ENCODE measurements at regions not wholly inside any gene's neighbourhood (a gene's known extent, or its start where the extent isn't known, plus 50 kb on each side); places are given as distances from the start of the nearest gene placed in this dataset.
"Not testable (repeated sequence)": the region's sequence is repeated elsewhere in the genome, so short reads cannot be mapped to it uniquely, and the experiment has no call there.

- no peak for DNase-seq (ENCODE audit: low spot score)
Measured at GRCh38 chr18:78855188-78855587, 124.4 kb upstream of the SALL3 start.

DNA sequence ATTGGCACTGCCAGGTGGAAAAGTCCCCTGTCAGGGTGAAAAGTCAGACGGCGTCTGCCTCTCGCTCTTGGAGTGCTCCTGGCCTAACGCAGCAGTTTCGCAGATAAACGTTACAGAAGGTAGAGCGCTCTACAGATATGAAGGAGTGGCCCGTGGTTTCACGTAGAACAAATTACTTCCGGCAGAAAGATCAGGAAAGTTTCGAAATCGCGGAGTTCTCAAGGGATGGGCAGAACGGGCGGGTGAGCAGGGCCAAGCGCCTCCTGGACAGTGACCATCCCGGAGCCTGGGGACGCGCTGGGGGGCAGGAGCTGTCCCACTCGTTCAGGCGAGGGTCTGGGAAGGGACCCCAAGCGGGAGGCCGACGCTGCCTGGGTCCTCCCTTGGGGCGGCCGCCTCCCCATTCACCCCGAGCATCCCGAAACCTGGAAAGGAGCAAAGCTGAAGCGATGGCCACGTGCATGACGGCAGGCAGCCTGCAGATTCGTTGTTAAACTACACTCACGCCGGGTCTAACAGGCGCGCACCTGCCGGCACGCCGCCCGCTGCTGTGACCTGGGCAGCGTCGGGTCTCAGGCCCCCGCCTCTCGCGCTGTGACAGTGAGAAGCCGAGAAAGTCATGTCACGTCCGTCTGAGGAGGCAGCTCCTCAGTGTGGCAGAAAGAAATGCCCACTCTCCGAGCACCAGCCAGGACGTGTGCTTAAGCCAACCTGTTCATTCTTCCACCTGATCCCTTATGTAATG, 122.9 kb upstream of the SALL3 start:
- DNase-seq (ENCODE audit: low spot score), result no peak

- DNase-seq (ENCODE audit: low spot score), result no peak
Measured at GRCh38 chr18:78857314-78858150, 122.1 kb upstream of the SALL3 start.

DNA sequence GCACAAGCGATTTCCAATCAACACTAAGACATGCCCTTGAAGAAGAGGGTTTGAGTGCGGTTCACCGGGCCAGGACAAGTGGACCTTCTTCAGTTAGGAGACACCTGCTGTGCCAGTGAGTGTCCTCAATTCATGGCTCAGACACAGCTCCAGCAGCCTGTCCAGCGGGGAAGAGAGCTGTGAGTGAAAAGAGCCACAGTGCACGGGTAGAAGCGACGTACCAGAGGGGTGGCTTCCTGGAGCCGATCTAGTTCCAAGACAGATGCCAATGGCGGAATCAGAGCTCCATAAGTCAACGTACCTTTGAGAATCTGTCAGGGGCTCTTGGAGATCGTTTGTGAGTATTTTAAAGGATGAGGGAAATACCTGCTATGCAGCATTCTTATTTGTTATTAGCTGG, 119.9 kb upstream of the SALL3 start:
- DNase-seq (ENCODE audit: low spot score), result no peak

DNA sequence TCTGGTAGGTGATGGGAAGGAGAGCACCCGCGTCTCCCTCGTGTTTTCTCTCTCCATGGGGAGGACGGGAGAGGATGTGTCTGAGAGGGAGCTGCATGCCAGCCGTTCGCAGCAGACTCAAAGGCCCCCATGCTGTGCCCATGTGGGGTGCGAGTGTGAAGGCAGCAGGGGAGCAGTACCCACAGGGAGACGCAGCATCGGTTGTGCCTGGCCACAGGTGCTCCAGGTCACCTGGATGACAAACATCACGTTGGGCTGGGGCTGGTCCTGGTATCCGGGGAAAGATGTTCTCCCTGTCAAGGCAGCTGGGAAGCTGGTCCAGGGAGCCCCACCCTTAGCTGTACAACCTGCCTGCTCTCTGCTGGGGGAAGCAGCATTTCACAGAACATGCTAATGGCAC, 119.5 kb upstream of the SALL3 start:
- DNase-seq (ENCODE audit: low spot score), result no peak

DNA sequence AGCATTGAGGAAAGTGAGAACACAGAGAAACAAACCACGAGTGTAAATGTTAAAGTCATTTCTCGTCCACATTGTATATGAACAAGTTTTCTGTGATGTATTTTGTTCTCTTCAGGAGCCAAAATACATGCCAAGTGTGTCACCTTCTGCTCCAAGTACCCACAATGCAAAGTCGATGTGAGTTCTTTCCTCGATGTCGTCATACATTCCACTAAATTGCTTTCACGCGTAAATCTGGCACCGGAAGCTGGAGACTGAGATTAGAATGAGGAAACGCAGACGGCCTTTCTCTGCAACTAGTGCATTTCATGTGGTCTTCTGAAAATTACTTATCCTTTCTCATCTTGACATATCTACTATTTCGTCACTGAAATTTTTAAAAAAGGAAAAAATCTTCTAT, 118.5 kb upstream of the SALL3 start:
- DNase-seq (ENCODE audit: low spot score), result no peak

DNA sequence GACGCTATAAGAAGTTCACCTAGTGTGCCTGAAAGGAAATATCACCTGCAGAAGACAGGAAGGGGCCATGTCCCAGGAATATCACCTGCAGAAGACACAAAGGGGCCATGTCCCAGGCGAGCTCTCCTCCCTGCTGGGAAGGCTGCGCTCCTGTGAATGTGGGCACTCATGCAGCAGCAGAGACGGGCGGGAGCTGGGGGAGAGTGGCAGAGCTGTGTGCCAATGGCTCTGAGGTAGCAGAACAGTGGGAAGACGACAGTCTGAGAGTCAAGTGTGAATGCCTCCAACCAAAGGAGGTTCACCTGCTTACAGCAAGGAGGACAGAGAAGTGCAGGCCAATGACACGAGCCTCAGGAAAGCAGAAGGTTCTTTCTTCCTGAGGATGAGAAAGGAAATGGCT, 117.9 kb upstream of the SALL3 start:
- DNase-seq (ENCODE audit: low spot score), result no peak

GRCh38 chr18:78862395-78862794, 117.2 kb upstream of the SALL3 start:
- DNase-seq (ENCODE audit: low spot score), result no peak

DNA sequence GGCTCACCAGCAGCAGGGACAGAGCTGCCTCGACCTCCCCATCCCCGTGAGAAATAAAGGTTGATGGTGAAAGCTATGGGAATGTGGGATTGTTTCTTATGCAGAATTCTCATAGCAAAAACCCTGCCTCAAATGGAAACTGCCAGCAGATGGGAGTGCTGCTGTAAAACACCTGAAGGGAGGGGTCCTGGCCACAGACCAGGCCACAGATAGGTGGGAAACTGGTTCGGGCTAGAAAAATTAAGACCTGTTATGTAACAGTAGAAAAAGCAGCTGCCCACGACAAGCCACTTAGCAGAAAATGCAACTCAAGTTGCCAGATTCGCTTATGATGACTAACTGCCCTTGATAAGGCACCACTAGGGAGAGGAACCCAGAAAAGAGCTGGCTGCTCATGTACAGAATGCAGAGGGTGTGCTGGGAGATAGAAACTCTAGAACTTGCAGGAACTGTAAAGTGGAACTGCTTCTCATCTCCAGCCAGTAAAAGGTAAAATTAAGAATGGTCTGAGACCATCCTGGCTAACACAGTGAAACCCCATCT, 114.5 kb upstream of the SALL3 start:
- DNase-seq (ENCODE audit: low spot score), result no peak

- no peak for DNase-seq (ENCODE audit: low spot score)
Measured at GRCh38 chr18:78865771-78866310, 113.8 kb upstream of the SALL3 start.

DNA sequence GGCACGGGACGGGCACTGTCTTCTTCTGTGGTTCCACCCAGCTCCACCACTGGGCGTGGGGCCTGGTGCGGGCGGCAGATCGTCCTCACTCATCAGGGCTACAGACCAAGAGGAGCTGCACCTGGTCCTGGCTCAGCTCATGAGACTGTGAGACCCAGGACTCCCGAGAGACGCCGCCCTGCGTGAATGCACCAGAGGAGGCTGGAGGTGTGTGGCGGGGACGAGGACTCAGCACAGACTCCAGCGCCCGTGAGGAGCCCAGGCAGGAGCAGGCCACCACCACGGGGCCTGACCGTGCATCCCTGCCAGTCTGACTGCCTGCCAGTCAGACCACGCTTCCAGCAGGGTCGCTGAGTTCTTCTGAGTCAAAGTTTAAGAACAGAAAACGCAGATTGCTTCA, 112.5 kb upstream of the SALL3 start:
- DNase-seq (ENCODE audit: low spot score), result no peak

- no peak for DNase-seq (ENCODE audit: low spot score)
Measured at GRCh38 chr18:78868330-78869316, 111.0 kb upstream of the SALL3 start.

- DNase-seq (ENCODE audit: low spot score), result no peak
Measured at GRCh38 chr18:78871618-78872017, 108.0 kb upstream of the SALL3 start.

DNA sequence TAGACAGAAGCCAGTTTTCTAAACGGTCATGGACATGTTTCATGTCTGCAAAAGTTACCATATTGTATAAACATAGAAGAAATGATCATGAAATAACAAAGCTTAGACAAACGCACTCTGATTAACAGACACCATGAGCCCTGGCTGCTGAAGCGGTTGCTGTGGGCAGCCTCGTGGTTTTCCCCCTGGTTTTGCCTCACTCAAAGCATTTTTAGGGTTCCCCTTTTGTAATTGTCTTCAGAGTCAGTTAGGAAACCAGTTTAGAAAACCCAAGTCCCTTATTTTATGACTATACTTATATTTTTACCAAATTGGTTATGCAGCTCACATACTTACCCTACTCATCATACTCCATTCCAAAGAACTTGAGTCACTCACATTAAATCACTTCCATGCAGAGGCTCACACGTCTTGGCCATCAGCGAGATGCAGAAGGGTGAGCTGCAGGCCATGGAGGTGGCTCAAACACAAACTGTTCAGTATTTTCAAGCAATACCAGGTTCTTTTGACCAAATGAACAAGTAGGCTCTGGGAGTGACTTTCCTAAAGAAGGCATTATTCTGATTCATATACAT, 105.6 kb upstream of the SALL3 start:
- no peak for DNase-seq (ENCODE audit: low spot score)

- DNase-seq (ENCODE audit: low spot score), result peak; percentile 19
Measured at GRCh38 chr18:78875016-78875777, 104.4 kb upstream of the SALL3 start.

DNA sequence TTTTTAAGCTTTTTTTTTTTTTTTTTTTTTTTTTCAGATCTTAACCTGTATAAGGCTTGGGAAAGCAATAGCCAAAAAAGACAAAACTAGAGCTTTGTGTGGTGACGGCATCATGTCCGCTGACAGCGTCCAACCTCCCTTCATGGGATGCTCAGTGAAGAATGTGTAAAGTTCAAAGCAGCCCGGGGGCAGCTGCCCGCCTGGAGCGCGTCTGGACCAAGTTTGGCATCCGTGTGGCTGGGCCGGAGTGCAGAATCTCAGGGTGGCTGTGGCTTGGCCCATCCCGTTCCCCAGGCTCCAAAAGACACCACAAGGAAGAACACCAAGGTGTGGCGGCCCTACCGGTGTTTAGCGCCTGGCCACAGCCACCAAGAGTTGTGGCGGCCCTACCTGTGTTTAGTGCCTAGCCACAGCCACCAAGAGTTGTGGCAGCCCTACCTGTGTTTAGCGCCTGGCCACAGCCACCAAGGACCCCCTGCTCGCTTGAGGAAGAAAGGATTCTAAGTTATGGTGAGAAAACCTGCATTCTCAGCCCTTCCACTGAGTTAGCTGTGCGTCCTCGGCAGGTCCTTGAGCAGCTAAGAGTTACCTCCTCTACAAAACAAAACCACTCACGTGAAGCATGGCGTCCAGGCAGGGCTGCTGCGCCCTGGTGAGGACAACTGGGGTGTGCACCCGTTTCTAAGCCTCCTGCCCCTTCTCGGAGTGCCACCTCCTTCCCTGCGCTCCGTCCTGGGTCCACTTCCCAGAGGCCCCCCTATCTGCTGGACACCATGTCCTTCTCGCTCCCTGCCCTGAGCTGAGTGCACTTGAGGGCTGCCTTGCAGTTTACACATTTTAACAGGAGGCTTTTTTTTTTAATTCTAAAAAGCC, 103.6 kb upstream of the SALL3 start:
- no peak for DNase-seq (ENCODE audit: low spot score)

- DNase-seq (ENCODE audit: low spot score), result no peak
Measured at GRCh38 chr18:78876868-78877267, 102.8 kb upstream of the SALL3 start.

- no peak for DNase-seq (ENCODE audit: low spot score)
Measured at GRCh38 chr18:78878335-78878734, 101.3 kb upstream of the SALL3 start.

DNA sequence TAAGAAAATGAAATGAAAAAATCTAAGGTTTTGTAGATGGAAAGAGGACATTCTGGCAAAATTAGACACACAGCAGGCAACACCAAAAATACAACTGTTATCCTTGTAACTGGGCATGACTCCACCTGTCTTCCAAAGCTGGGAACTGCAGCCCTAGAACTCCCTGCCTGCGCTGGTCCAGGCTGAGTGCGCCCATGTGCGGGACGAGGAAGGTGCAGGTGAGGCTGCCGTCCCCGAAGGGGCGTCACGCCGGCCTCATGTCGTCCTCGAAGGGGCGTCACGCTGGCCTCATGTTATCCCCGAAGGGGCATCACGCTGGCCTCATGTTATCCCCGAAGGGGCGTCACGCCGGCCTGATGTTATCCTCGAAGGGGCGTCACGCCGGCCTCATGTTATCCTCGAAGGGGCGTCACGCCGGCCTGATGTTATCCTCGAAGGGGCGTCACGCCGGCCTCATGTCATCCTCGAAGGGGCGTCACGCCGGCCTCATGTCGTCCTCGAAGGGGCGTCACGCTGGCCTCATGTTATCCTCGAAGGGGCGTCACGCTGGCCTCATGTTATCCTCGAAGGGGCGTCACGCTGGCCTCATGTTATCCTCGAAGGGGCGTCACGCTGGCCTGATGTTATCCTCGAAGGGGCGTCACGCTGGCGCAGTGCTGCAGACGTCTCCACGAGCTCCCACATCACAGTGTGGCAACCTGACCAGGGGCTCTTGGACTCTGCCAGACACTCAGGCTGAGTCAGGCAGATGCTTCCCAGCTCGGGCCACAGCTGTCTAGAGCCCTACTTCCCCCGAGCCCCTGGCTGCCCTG, 100.3 kb upstream of the SALL3 start:
- not testable (repeated sequence) for DNase-seq (ENCODE audit: low spot score)
